Trophoblast cell (in vitro differentiated cells and primary cell): ENCODE measurements at regions not wholly inside any gene's neighbourhood (a gene's known extent, or its start where the extent isn't known, plus 50 kb on each side); places are given as distances from the start of the nearest gene placed in this dataset.
A peak's percentile ranks its signal among the peaks of the same experiment; 100 is the strongest.

Experiments used
- DNase-seq, 2 donors: peaks; one replicate each; pipeline ENCODE4 v3.0.0-alpha.2; 2016
- H2AFZ ChIP-seq: 2 replicates; pipeline ENCODE4 v1.6.1; 2013; ENCODE audit warnings: low read length, moderate library complexity, mild to moderate bottlenecking; ENCODE audit not compliant: insufficient read depth, poor library complexity
- H2AK5ac ChIP-seq: 2 replicates; pipeline ENCODE4 v1.6.1; 2013; ENCODE audit warnings: mild to moderate bottlenecking, low read length
- H2BK120ac ChIP-seq: 2 replicates; pipeline ENCODE4 v1.6.1; 2013; ENCODE audit warnings: low read length, mild to moderate bottlenecking, moderate library complexity; ENCODE audit not compliant: insufficient read depth, poor library complexity
- H2BK12ac ChIP-seq: 2 replicates; pipeline ENCODE4 v1.6.1; 2013; ENCODE audit warnings: mild to moderate bottlenecking, low read length, moderate library complexity
- H2BK5ac ChIP-seq: 2 replicates; pipeline ENCODE4 v1.6.1; 2013; ENCODE audit warnings: low read length, low read depth, moderate library complexity, mild to moderate bottlenecking; ENCODE audit not compliant: poor library complexity
- H3K14ac ChIP-seq: 2 replicates; pipeline ENCODE4 v1.6.1; 2013; ENCODE audit warnings: mild to moderate bottlenecking, low read length
- H3K18ac ChIP-seq: 2 replicates; pipeline ENCODE4 v1.6.1; 2013; ENCODE audit warnings: mild to moderate bottlenecking, low read length
- H3K23ac ChIP-seq: 2 replicates; pipeline ENCODE4 v1.6.1; 2013; ENCODE audit warnings: low read length
- H3K27ac ChIP-seq: 2 replicates; pipeline ENCODE4 v1.5.1; 2013; ENCODE audit warnings: low read depth, mild to moderate bottlenecking, inconsistent platforms, low read length, moderate library complexity
- H3K27me3 ChIP-seq: 2 replicates; pipeline ENCODE4 v1.6.1; 2013; ENCODE audit warnings: inconsistent platforms, mild to moderate bottlenecking, low read length, moderate library complexity; ENCODE audit not compliant: insufficient read depth
- H3K36me3 ChIP-seq, 2 experiments: 1 replicate in 1 of 2; 2 replicates in 1 of 2; pipeline ENCODE4 v1.6.1; 2013; ENCODE audit warnings: low read length in 2 of 2, mild to moderate bottlenecking in 2 of 2, moderate library complexity in 1 of 2; ENCODE audit not compliant: insufficient read depth in 2 of 2, control insufficient read depth in 1 of 2
- H3K4ac ChIP-seq: 2 replicates; pipeline ENCODE4 v1.6.1; 2013; ENCODE audit warnings: low read depth, mild to moderate bottlenecking, low read length, moderate library complexity
- H3K4me1 ChIP-seq, 2 experiments: 1 replicate in 1 of 2; 2 replicates in 1 of 2; pipeline ENCODE4 v1.6.1; 2013; ENCODE audit warnings: low read length in 2 of 2, mild to moderate bottlenecking in 2 of 2, moderate library complexity in 1 of 2; ENCODE audit not compliant: insufficient read depth in 2 of 2, control insufficient read depth in 1 of 2
- H3K4me2 ChIP-seq: 2 replicates; pipeline ENCODE4 v1.6.1; 2013; ENCODE audit warnings: inconsistent platforms, mild to moderate bottlenecking, low read length, moderate library complexity
- H3K4me3 ChIP-seq: 2 replicates; pipeline ENCODE4 v1.5.1; 2013; ENCODE audit warnings: mild to moderate bottlenecking, low read depth, low read length, inconsistent platforms
- H3K79me1 ChIP-seq: one replicate; pipeline ENCODE4 v1.6.1; 2013; ENCODE audit warnings: low read length
- H3K79me2 ChIP-seq: 2 replicates; pipeline ENCODE4 v1.6.1; 2013; ENCODE audit warnings: low read length, mild to moderate bottlenecking; ENCODE audit not compliant: control insufficient read depth, insufficient read depth, poor library complexity
- H3K9ac ChIP-seq: 2 replicates; pipeline ENCODE4 v1.6.1; 2013; ENCODE audit warnings: mild to moderate bottlenecking, low read length
- H3K9me3 ChIP-seq: 2 replicates; pipeline ENCODE4 v1.6.1; 2013; ENCODE audit warnings: low read depth, mild to moderate bottlenecking, control low read depth, inconsistent platforms, low read length; ENCODE audit not compliant: insufficient read depth
- H4K12ac ChIP-seq: 2 replicates; pipeline ENCODE4 v1.6.1; 2013; ENCODE audit warnings: low read depth, mild to moderate bottlenecking, low read length, moderate library complexity
- H4K8ac ChIP-seq: 2 replicates; pipeline ENCODE4 v1.6.1; 2013; ENCODE audit warnings: low read depth, mild to moderate bottlenecking, low read length, moderate library complexity
- H4K91ac ChIP-seq: one replicate; pipeline ENCODE4 v1.6.1; 2013; ENCODE audit warnings: low read depth, mild to moderate bottlenecking, low read length, moderate library complexity
- WGBS: extraction: QIAGEN DNeasy Blood & Tissue Kit; methylation state at CpG from one replicate; pipeline ENCODE4 v1.1.7; 2013; ENCODE audit warnings: missing lambda C conversion rate; ENCODE audit not compliant: insufficient read length, insufficient coverage; ENCODE audit errors: extremely low coverage; 5-methylcytosine and 5-hydroxymethylcytosine counted together

DNA sequence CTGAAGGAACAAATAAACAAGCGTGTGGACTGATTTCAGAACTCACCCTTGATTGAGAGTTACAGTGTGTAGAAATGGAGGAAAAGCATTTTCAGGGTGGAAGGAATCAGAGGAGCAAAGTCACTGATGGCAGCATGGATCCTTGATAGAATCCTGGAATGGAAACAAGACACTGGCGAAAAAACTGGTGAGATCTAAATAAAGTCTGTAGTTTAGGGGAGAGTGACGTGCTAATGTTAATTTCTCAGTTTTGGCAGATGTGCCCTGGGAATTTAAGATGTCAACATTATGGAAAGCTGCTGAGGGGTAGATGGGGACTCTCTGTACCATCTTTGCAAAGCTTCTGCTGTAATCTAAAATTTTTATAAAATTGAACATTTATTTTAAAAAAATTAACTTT, 378.0 kb downstream of the UQCRFS1 start:
- H2AFZ ChIP-seq = no peak overlapping the region
- no peak overlapping the region for H2AK5ac ChIP-seq
- no peak overlapping the region for H3K27ac ChIP-seq
- H2BK5ac ChIP-seq = no peak overlapping the region
- no peak overlapping the region for H4K91ac ChIP-seq
- H3K9me3 ChIP-seq = no peaks in the 10 kb centered on the region
- no peak overlapping the region for H2BK12ac ChIP-seq
- DNase-seq = no peak
- no peak overlapping the region for H3K14ac ChIP-seq
- H3K27me3 ChIP-seq = no peaks in the 10 kb centered on the region
- H3K79me2 ChIP-seq = no peaks in the 10 kb centered on the region
- WGBS = no CpG with 5 or more reads among the region's 3 CpGs
- no peaks in the 10 kb centered on the region for H3K4me1 ChIP-seq
- no peak overlapping the region for H4K8ac ChIP-seq
- no peak overlapping the region for H3K23ac ChIP-seq
- no peak overlapping the region for H4K12ac ChIP-seq
- no peaks in the 10 kb centered on the region for H3K36me3 ChIP-seq
- no peak overlapping the region for H3K4me2 ChIP-seq
- H3K4me3 ChIP-seq = no peak overlapping the region
- no peak overlapping the region for H3K4ac ChIP-seq
- no peak overlapping the region for H3K18ac ChIP-seq
- H3K79me1 ChIP-seq = no peaks in the 10 kb centered on the region
- H2BK120ac ChIP-seq = no peak overlapping the region
- H3K9ac ChIP-seq = no peak overlapping the region

DNA sequence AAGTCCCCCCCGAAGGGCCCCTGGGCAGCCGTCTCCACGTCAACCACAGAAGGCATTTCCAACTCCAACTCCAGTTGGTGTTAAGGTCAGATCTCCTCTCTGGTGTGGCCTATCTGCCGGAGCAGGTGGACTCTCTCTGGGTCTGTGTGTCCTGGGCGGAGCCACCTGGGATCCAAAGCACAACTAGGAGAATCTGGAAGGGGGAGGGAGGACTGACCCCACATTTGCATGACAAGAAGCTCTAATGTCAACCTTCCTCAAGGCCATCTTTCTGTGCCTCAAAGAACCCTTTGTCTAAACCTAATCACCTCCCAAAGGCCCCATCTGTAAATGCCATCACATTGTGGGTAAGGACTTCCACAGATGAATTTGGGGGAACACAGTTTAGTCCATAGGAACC, 381.5 kb downstream of the UQCRFS1 start:
- no peak overlapping the region for H4K8ac ChIP-seq
- H3K36me3 ChIP-seq = no peaks in the 10 kb centered on the region
- no peak overlapping the region for H3K23ac ChIP-seq
- H3K27me3 ChIP-seq = no peaks in the 10 kb centered on the region
- no peak overlapping the region for H4K91ac ChIP-seq
- no peak overlapping the region for H2BK5ac ChIP-seq
- H2AFZ ChIP-seq = no peak overlapping the region
- no peak overlapping the region for H3K4me3 ChIP-seq
- H2BK120ac ChIP-seq = no peak overlapping the region
- H3K4me2 ChIP-seq = no peak overlapping the region
- no peaks in the 10 kb centered on the region for H3K4me1 ChIP-seq
- no peak overlapping the region for H3K9ac ChIP-seq
- no CpG with 5 or more reads among the region's 5 CpGs for WGBS
- no peaks in the 10 kb centered on the region for H3K79me2 ChIP-seq
- DNase-seq = no peak
- no peak overlapping the region for H3K14ac ChIP-seq
- no peaks in the 10 kb centered on the region for H3K79me1 ChIP-seq
- H3K18ac ChIP-seq = no peak overlapping the region
- no peak overlapping the region for H3K27ac ChIP-seq
- H3K9me3 ChIP-seq = peaks cover 1% of the 10 kb centered on the region
- no peak overlapping the region for H3K4ac ChIP-seq
- no peak overlapping the region for H2AK5ac ChIP-seq
- no peak overlapping the region for H2BK12ac ChIP-seq
- H4K12ac ChIP-seq = no peak overlapping the region

DNA sequence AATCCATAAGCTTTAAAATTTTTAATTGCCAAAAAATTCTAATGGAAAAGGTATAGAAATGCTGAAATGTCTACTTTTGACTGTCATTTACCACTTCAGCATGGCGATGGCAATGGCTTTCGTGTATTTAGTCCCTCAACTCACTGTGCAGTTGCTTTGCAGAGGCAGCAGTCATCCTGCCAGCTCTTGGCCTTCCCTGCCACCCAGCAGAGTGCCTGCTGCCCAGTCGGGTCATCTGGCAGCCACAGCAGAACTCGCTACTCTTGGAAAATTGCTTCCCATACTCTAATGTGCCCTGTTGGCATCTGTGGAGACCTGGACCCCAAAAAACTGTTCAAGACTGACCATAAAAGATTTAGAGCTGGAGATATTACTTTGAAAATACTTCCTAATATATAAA, 383.2 kb downstream of the UQCRFS1 start:
- Histone ChIP-seq H3K79me2 (no peaks in the 10 kb centered on the region), H3K9me3 (peaks cover 1% of the 10 kb centered on the region), H2BK12ac (no peak overlapping the region), H3K9ac (no peak overlapping the region), H4K12ac (no peak overlapping the region), H3K36me3 (no peaks in the 10 kb centered on the region), H3K79me1 (no peaks in the 10 kb centered on the region), H3K27me3 (no peaks in the 10 kb centered on the region), H3K4me1 (no peaks in the 10 kb centered on the region), H3K23ac (no peak overlapping the region), H4K8ac (no peak overlapping the region), H3K18ac (no peak overlapping the region), H3K4me2 (no peak overlapping the region), H3K4ac (no peak overlapping the region), H3K4me3 (no peak overlapping the region), H3K14ac (no peak overlapping the region), H2AFZ (no peak overlapping the region), H3K27ac (no peak overlapping the region), H2AK5ac (no peak overlapping the region), H2BK5ac (no peak overlapping the region), H2BK120ac (no peak overlapping the region), H4K91ac (no peak overlapping the region)
- WGBS = no CpG with 5 or more reads among the region's 4 CpGs
- DNase-seq = no peak

DNA sequence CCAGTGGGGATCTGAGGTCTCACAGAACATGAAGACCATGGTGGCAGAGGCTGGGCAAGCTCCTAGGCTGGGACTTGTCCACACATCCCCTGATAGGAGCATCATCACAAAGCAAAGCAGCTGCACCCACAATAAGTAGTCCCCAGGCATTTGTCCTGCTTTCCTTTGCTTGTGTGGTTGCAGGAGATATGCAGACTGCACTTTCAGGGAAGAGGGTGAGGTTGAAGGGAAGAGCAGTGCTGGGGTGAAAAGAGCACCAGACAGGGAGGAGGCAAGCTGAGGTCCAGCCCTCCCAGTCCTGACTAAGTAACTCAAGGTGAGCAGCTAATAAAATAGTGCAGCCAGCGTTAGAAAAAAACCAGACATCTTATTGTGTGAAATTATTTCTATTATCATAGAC, 383.6 kb downstream of the UQCRFS1 start:
- Histone ChIP-seq H2AK5ac (no peak overlapping the region), H2AFZ (no peak overlapping the region), H2BK5ac (no peak overlapping the region), H3K9ac (no peak overlapping the region), H4K91ac (no peak overlapping the region), H4K8ac (no peak overlapping the region), H3K27ac (no peak overlapping the region), H3K14ac (no peak overlapping the region), H3K27me3 (no peaks in the 10 kb centered on the region), H3K4ac (no peak overlapping the region), H3K36me3 (no peaks in the 10 kb centered on the region), H3K79me1 (no peaks in the 10 kb centered on the region), H3K4me2 (no peak overlapping the region), H2BK12ac (no peak overlapping the region), H3K18ac (no peak overlapping the region), H3K4me3 (no peak overlapping the region), H3K23ac (peak overlapping the region; percentile 58), H2BK120ac (no peak overlapping the region), H3K9me3 (peaks cover 1% of the 10 kb centered on the region), H4K12ac (peak overlapping the region; percentile 26), H3K4me1 (no peaks in the 10 kb centered on the region), H3K79me2 (no peaks in the 10 kb centered on the region)
- no CpG with 5 or more reads among the region's 1 CpG for WGBS
- DNase-seq = no peak
